ENCODE measurements at regions not wholly inside any gene's neighbourhood (a gene's known extent, or its start where the extent isn't known, plus 50 kb on each side); places are given as distances from the start of the nearest gene placed in this dataset.

DNA sequence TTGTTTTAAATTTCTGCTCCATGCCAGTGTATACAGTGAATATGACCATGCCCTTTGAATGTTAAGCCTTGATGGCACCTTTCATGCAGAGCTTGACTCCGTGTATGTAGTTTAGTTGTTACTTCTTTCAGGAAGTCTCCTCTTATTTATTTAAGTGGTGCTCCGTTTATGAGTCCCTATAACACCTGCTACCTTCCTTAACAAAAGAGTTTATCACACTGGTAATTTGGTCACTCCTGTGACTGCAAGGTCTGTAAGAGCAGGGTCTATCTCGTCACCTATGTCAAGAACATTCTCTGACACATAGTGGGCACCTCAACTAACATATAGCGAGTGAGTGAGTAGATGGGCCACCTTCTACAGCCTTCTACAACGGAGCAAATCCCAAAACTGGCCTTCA lies 152.5 kb downstream of the CCDC34 start:
- TF ChIP-seq, protein P1, sequence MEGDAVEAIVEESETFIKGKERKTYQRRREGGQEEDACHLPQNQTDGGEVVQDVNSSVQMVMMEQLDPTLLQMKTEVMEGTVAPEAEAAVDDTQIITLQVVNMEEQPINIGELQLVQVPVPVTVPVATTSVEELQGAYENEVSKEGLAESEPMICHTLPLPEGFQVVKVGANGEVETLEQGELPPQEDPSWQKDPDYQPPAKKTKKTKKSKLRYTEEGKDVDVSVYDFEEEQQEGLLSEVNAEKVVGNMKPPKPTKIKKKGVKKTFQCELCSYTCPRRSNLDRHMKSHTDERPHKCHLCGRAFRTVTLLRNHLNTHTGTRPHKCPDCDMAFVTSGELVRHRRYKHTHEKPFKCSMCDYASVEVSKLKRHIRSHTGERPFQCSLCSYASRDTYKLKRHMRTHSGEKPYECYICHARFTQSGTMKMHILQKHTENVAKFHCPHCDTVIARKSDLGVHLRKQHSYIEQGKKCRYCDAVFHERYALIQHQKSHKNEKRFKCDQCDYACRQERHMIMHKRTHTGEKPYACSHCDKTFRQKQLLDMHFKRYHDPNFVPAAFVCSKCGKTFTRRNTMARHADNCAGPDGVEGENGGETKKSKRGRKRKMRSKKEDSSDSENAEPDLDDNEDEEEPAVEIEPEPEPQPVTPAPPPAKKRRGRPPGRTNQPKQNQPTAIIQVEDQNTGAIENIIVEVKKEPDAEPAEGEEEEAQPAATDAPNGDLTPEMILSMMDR (IDR thresholded peaks at IDR 0.05 in 2 of 3, conservative IDR thresholded peaks at IDR 0.05 in 1 of 3; ENCODE audit: insufficient read depth in 2 of 3, low read depth in 1 of 3, low read length in 3 of 3) = no peak
- no peak for TF ChIP-seq CHD2 (IDR thresholded peaks at IDR 0.05; ENCODE audit: low read depth, low read length)
- TF ChIP-seq TAF1 (IDR thresholded peaks at IDR 0.05; ENCODE audit: control insufficient read depth, extremely low read depth, insufficient read depth, low read length, severe bottlenecking) = no peak
- no peak for TF ChIP-seq SP1 (CRISPR knock-in tag; IDR thresholded peaks at IDR 0.05)
- TF ChIP-seq ZNF184 (CRISPR knock-in tag; IDR thresholded peaks at IDR 0.05) = no peak
- TF ChIP-seq POLR2A (conservative IDR thresholded peaks at IDR 0.05) = no peak

Measured in K562 (cell line).